Endothelial cell of umbilical vein (primary cell): ENCODE measurements at regions not wholly inside any gene's neighbourhood (a gene's known extent, or its start where the extent isn't known, plus 50 kb on each side); places are given as distances from the start of the nearest gene placed in this dataset.

ENCODE experiments used
- BruUV-seq: library from RNA; stranded (reverse); fragments of 400-500 nt; replicated peaks from 2 replicates; lab custom pipeline; 2021; lab: Mats Ljungman, UMichigan
- CTCF ChIA-PET: fragments of 300-600, 350-600 bp; sonication (Branson Sonifier 250); formaldehyde crosslinking; loops from one replicate; lab custom pipeline; 2021; ENCODE audit warnings: antibody characterized with exemption, inconsistent platforms; lab: Charles Lee
- POLR2A ChIA-PET: fragments of 300-600, 350-600 bp; sonication (Branson Sonifier 250); formaldehyde crosslinking; loops from one replicate; lab custom pipeline; 2021; ENCODE audit warnings: antibody characterized with exemption, inconsistent platforms; lab: Charles Lee
- DNase-seq: peaks from one replicate; pipeline ENCODE4 v3.0.0-alpha.2; 2011; ENCODE audit warnings: low read depth, low spot score
- FAIRE-seq: peaks from 2 replicates; lab custom pipeline; 2011; peaks lifted over from hg19 to GRCh38; lab: Jason Lieb, UNC
- H2AFZ ChIP-seq: 2 replicates; pipeline ENCODE4 v1.6.0; 2012; ENCODE audit warnings: low read depth, low read length, control low read depth, inconsistent platforms
- H3K27ac ChIP-seq: 2 replicates; pipeline ENCODE4 v1.5.1; 2011; ENCODE audit warnings: low read depth, mild to moderate bottlenecking, control low read depth, low read length, moderate library complexity; ENCODE audit not compliant: insufficient read depth
- H3K27me3 ChIP-seq, 2 experiments: 2 replicates each; pipeline versions ENCODE4 v1.6.0 to v1.6.1; 2011; ENCODE audit warnings: low read length in 2 of 2, mixed read lengths in 1 of 2; ENCODE audit not compliant: control insufficient read depth in 2 of 2, insufficient read depth in 2 of 2
- H3K36me3 ChIP-seq, 2 experiments: 2 replicates in 1 of 2; 3 replicates in 1 of 2; pipeline ENCODE4 v1.5.1; 2011; ENCODE audit warnings: low read length in 2 of 2, mild to moderate bottlenecking in 1 of 2, moderate library complexity in 1 of 2; ENCODE audit not compliant: control insufficient read depth in 2 of 2, insufficient read depth in 2 of 2; ENCODE audit errors: extremely low read depth in 1 of 2
- H3K4me1 ChIP-seq: 3 replicates; pipeline ENCODE4 v1.5.1; 2011; ENCODE audit warnings: mild to moderate bottlenecking, low read length; ENCODE audit not compliant: control insufficient read depth, insufficient read depth; ENCODE audit errors: extremely low read depth
- H3K4me2 ChIP-seq: 2 replicates; pipeline ENCODE4 v1.6.1; 2011; ENCODE audit warnings: low read length, control low read depth, mixed read lengths; ENCODE audit not compliant: insufficient read depth
- H3K4me3 ChIP-seq, 3 experiments: fragments of 200-600 bp in 1 of 3; sonication (generic), shearing (Covaris generic) in 1 of 3; replicated peaks in 1 of 3; 2 replicates each; pipeline ENCODE4 v1.5.1; 2011 to 2016; ENCODE audit warnings: control low read depth in 3 of 3, low read length in 3 of 3, mild to moderate bottlenecking in 2 of 3, inconsistent platforms in 1 of 3, low read depth in 1 of 3, moderate library complexity in 1 of 3; ENCODE audit not compliant: insufficient read depth in 1 of 3
- H3K79me2 ChIP-seq: 2 replicates; pipeline ENCODE4 v1.6.0; 2012; ENCODE audit warnings: low read length, inconsistent platforms; ENCODE audit not compliant: control insufficient read depth, insufficient read depth
- H3K9ac ChIP-seq: replicated peaks from 2 replicates; pipeline ENCODE3; 2011; ENCODE audit warnings: low read length, control low read depth; ENCODE audit not compliant: insufficient read depth; ENCODE audit errors: extremely low read depth
- H3K9me1 ChIP-seq: replicated peaks from 3 replicates; pipeline ENCODE4 v1.6.0; 2011; ENCODE audit warnings: mild to moderate bottlenecking, low read length; ENCODE audit not compliant: control insufficient read depth, insufficient read depth; ENCODE audit errors: extremely low read depth
- H3K9me3 ChIP-seq: replicated peaks from 2 replicates; pipeline ENCODE4 v1.5.1; 2012; ENCODE audit warnings: low read length, inconsistent platforms; ENCODE audit not compliant: control insufficient read depth, insufficient read depth
- H4K20me1 ChIP-seq: replicated peaks from 2 replicates; pipeline ENCODE3; 2011; ENCODE audit warnings: mild to moderate bottlenecking, low read length; ENCODE audit not compliant: control insufficient read depth, insufficient read depth; ENCODE audit errors: extremely low read depth
- CTCF ChIP-seq, 2 donors: IDR thresholded peaks; 1 replicate in 1 of 2; 2 replicates in 1 of 2; pipeline ENCODE4 v1.5.1; 2011; ENCODE audit warnings: low read length in 2 of 2, mild to moderate bottlenecking in 2 of 2, moderate library complexity in 2 of 2, control low read depth in 1 of 2, inconsistent platforms in 1 of 2, low read depth in 1 of 2; ENCODE audit not compliant: insufficient read depth in 1 of 2; ENCODE audit errors: extremely low read depth in 1 of 2
- EZH2 ChIP-seq: IDR thresholded peaks from 2 replicates; pipeline ENCODE4 v1.6.1; 2012; ENCODE audit warnings: borderline replicate concordance, low read depth, mild to moderate bottlenecking, moderate library complexity, low read length, inconsistent platforms; ENCODE audit not compliant: severe bottlenecking
- FOS ChIP-seq: IDR thresholded peaks from 2 replicates; pipeline ENCODE4 v1.6.1; 2011; ENCODE audit warnings: mild to moderate bottlenecking, low read length, moderate library complexity, borderline replicate concordance; ENCODE audit not compliant: insufficient read depth
- GATA2 ChIP-seq: IDR thresholded peaks from 2 replicates; pipeline ENCODE4 v1.7.0; 2011; ENCODE audit warnings: low read depth, mild to moderate bottlenecking, moderate library complexity, mixed read lengths, low read length; ENCODE audit not compliant: insufficient read length, insufficient read depth
- JUN ChIP-seq: IDR thresholded peaks from 2 replicates; pipeline ENCODE4 v1.6.1; 2011; ENCODE audit warnings: borderline replicate concordance, low read depth; ENCODE audit not compliant: insufficient read length, insufficient read depth
- MAX ChIP-seq: IDR thresholded peaks from 2 replicates; pipeline ENCODE4 v1.6.1; 2011; ENCODE audit not compliant: insufficient read depth, insufficient read length
- MYC ChIP-seq: IDR thresholded peaks from one replicate; pipeline ENCODE4 v1.6.1; 2011; ENCODE audit warnings: mild to moderate bottlenecking, low read depth, low read length
- POLR2A ChIP-seq: IDR thresholded peaks from 2 replicates; pipeline ENCODE4 v1.6.1; 2012; ENCODE audit warnings: low read depth, mild to moderate bottlenecking, control low read depth, low read length
- POLR2AphosphoS5 ChIP-seq: IDR thresholded peaks from 2 replicates; pipeline ENCODE4 v1.6.1; 2012; ENCODE audit warnings: low read depth, mild to moderate bottlenecking, control low read depth, low read length, moderate library complexity; ENCODE audit not compliant: insufficient read depth
- dilution Hi-C: fragments of 300-500 bp; cut with MboI; formaldehyde crosslinking; loops from one replicate; pipeline ENCODE4 v1.15.0; 2019; ENCODE audit warnings: low sequenced_read_pairs; ENCODE audit not compliant: extremely low pct_ligation_motif_present
- intact Hi-C: fragments of 100-400 bp; cut with micrococcal nuclease; formaldehyde crosslinking; loops from one replicate; pipeline ENCODE4 v1.10.0; 2022

GRCh38 chr2:4144731-4145130, 441.4 kb downstream of the DCDC2C start:
- Histone ChIP-seq H3K9me1 (no peaks in the 10 kb centered on the region), H3K27me3 (no peaks in the 10 kb centered on the region), H3K4me3 (no peak overlapping the region), H3K36me3 (no peaks in the 10 kb centered on the region), H3K9ac (no peak overlapping the region), H3K79me2 (no peaks in the 10 kb centered on the region), H2AFZ (no peak overlapping the region), H3K4me1 (no peaks in the 10 kb centered on the region), H4K20me1 (no peaks in the 10 kb centered on the region), H3K4me2 (no peak overlapping the region), H3K27ac (no peak overlapping the region), H3K9me3 (no peaks in the 10 kb centered on the region)
- no peak for FAIRE-seq
- POLR2A ChIA-PET: no interaction called here
- no TSS peak for BruUV-seq
- no peak for DNase-seq
- CTCF ChIA-PET: no interaction called here
- dilution Hi-C loops: no loop called here
- intact Hi-C loops: no loop called here
- TF ChIP-seq EZH2 (no peak), JUN (no peak), MYC (no peak), FOS (no peak), POLR2A (no peak), POLR2AphosphoS5 (no peak), MAX (no peak), CTCF (IDR thresholded peaks at IDR 0.05; ENCODE audit: extremely low read depth in 1 of 2, insufficient read depth in 1 of 2, low read depth in 1 of 2, low read length in 2 of 2) (no peak), GATA2 (no peak)
